GM18498 (cell line): ENCODE measurements at regions not wholly inside any gene's neighbourhood (a gene's known extent, or its start where the extent isn't known, plus 50 kb on each side); places are given as distances from the start of the nearest gene placed in this dataset.
"Not testable (repeated sequence)": the region's sequence is repeated elsewhere in the genome, so short reads cannot be mapped to it uniquely, and the experiment has no call there.

Experiments used
- ATAC-seq: cut with Tn5 transposase; IDR thresholded peaks from one replicate; pipeline ENCODE4 v1.9.1; 2021; ENCODE audit warnings: mild to moderate bottlenecking, moderate library complexity; ENCODE audit not compliant: unreplicated experiment

- no peak for ATAC-seq
Observed at GRCh38 chrY:20643055-20643454, 67.5 kb downstream of the EIF1AY start.

GRCh38 chrY:20648265-20648664 is 72.7 kb downstream of the EIF1AY start:
- no peak for ATAC-seq

- not testable (repeated sequence) for ATAC-seq
Observed at GRCh38 chrY:20648891-20649290, 73.3 kb downstream of the EIF1AY start.

GRCh38 chrY:20651481-20651880 is 75.9 kb downstream of the EIF1AY start:
- ATAC-seq: no peak

GRCh38 chrY:20659450-20659849 is 83.9 kb downstream of the EIF1AY start:
- ATAC-seq: no peak

GRCh38 chrY:20662204-20662603 is 86.6 kb downstream of the EIF1AY start:
- ATAC-seq: no peak

GRCh38 chrY:20664196-20664595 is 88.6 kb downstream of the EIF1AY start:
- no peak for ATAC-seq

- not testable (repeated sequence) for ATAC-seq
Observed at GRCh38 chrY:20665357-20665756, 89.8 kb downstream of the EIF1AY start.

GRCh38 chrY:20681935-20682334 is 74.0 kb upstream of the RPS4Y2 start:
- ATAC-seq: no peak

GRCh38 chrY:20683371-20683770 is 72.5 kb upstream of the RPS4Y2 start:
- no peak for ATAC-seq

GRCh38 chrY:20686674-20687073 is 69.2 kb upstream of the RPS4Y2 start:
- ATAC-seq: peak; percentile 74
